RPMI7951 (cell line): ENCODE measurements at regions not wholly inside any gene's neighbourhood (a gene's known extent, or its start where the extent isn't known, plus 50 kb on each side); places are given as distances from the start of the nearest gene placed in this dataset.

Experiments used
- DNase-seq: peaks from one replicate; pipeline ENCODE4 v3.0.0-alpha.2; 2012; ENCODE audit warnings: low read depth

- DNase-seq, result no peak
These were observed 76.0 kb upstream of the RET start for GRCh38 chr10:43000651-43001426.

- DNase-seq, result no peak
These were observed 75.5 kb upstream of the RET start for GRCh38 chr10:43001427-43001795.

GRCh38 chr10:43002596-43002995 lies 74.3 kb upstream of the RET start:
- DNase-seq, result no peak

- no peak for DNase-seq
These were observed 70.4 kb upstream of the RET start for GRCh38 chr10:43006490-43006889.

- DNase-seq, result no peak
These were observed 64.3 kb upstream of the RET start for GRCh38 chr10:43012578-43012977.

GRCh38 chr10:43013065-43013464 lies 63.8 kb upstream of the RET start:
- no peak for DNase-seq

- DNase-seq, result no peak
These were observed 52.3 kb upstream of the RET start for GRCh38 chr10:43024524-43024923.

GRCh38 chr10:43024942-43025700 lies 51.7 kb upstream of the RET start:
- DNase-seq, result no peak

- no peak for DNase-seq
These were observed 50.6 kb upstream of the RET start for GRCh38 chr10:43026039-43026973.
